HepG2 (cell line): ENCODE measurements at regions not wholly inside any gene's neighbourhood (a gene's known extent, or its start where the extent isn't known, plus 50 kb on each side); places are given as distances from the start of the nearest gene placed in this dataset.

ENCODE experiments used
- ATAC-seq: fragments of 200-7000 bp; cut with Tn5 transposase; 3 replicates; pipeline ENCODE4 v1.9.1; 2020; ENCODE audit warnings: mild to moderate bottlenecking, moderate library complexity
- BruUV-seq: library from RNA; stranded (reverse); fragments of 400-500 nt; replicated peaks from 2 replicates; lab custom pipeline; 2021; lab: Mats Ljungman, UMichigan
- CTCF ChIA-PET: fragments of 300-600 bp; formaldehyde crosslinking; extraction: SDS; loops from one replicate; lab custom pipeline; 2021; ENCODE audit warnings: low total read pairs, inconsistent platforms, low intra/inter-chr PET ratio; lab: Yijun Ruan, JAX
- POLR2A ChIA-PET: fragments of 350-600 bp; sonication (Branson Sonifier 250); formaldehyde crosslinking; loops from one replicate; lab custom pipeline; 2020; ENCODE audit warnings: antibody characterized with exemption, inconsistent platforms; lab: Yijun Ruan, JAX
- DNase-seq: peaks from one replicate; pipeline ENCODE4 v3.0.0-alpha.2; 2015; ENCODE audit warnings: low spot score
- FAIRE-seq: peaks from 3 replicates; lab custom pipeline; 2011; peaks lifted over from hg19 to GRCh38; lab: Jason Lieb, UNC
- H2AFZ ChIP-seq: one replicate; pipeline ENCODE4 v1.6.1; 2011; ENCODE audit warnings: low read length, inconsistent platforms
- H3K27ac ChIP-seq: fragments of 300-600 bp; 3 replicates; pipeline ENCODE4 v1.8.0; 2011; ENCODE audit warnings: mixed run types, mild to moderate bottlenecking, mixed read lengths, low read length, inconsistent platforms; ENCODE audit not compliant: insufficient read depth; ENCODE audit errors: extremely low read length
- H3K27me3 ChIP-seq, 2 experiments: fragments of 200-600 bp in 1 of 2; 2 replicates in 1 of 2; 3 replicates in 1 of 2; pipeline versions ENCODE4 v1.6.0 to v1.8.0; 2011; ENCODE audit warnings: low read length in 2 of 2, mild to moderate bottlenecking in 2 of 2, moderate library complexity in 2 of 2, inconsistent platforms in 1 of 2; ENCODE audit not compliant: insufficient read depth in 2 of 2, control insufficient read depth in 1 of 2
- H3K36me3 ChIP-seq, 2 experiments: fragments of 200-600 bp in 1 of 2; replicated peaks in 1 of 2; 2 replicates in 1 of 2; 3 replicates in 1 of 2; pipeline versions ENCODE4 v1.5.1 to v1.8.0; 2011; ENCODE audit warnings: low read length in 2 of 2, inconsistent platforms in 1 of 2; ENCODE audit not compliant: insufficient read depth in 2 of 2, control insufficient read depth in 1 of 2
- H3K4me1 ChIP-seq: 2 replicates; pipeline ENCODE4 v1.5.1; 2012; ENCODE audit warnings: low read length, inconsistent platforms; ENCODE audit not compliant: insufficient read depth
- H3K4me2 ChIP-seq: 2 replicates; pipeline ENCODE4 v1.6.0; 2011; ENCODE audit warnings: low read depth, low read length, inconsistent platforms
- H3K4me3 ChIP-seq, 3 experiments: fragments of 200-600 bp in 1 of 3; sonication (generic), shearing (Covaris generic) in 1 of 3; replicated peaks in 1 of 3; 2 replicates each; pipeline ENCODE4 v1.5.1; 2011 to 2016; ENCODE audit warnings: low read length in 3 of 3, inconsistent platforms in 2 of 3, low read depth in 2 of 3, mild to moderate bottlenecking in 2 of 3, control low read depth in 1 of 3, mixed read lengths in 1 of 3; ENCODE audit not compliant: insufficient read depth in 1 of 3
- H3K79me2 ChIP-seq: one replicate; pipeline ENCODE4 v1.6.1; 2011; ENCODE audit warnings: low read length, inconsistent platforms; ENCODE audit not compliant: insufficient read depth
- H3K9ac ChIP-seq: 2 replicates; pipeline ENCODE4 v1.6.0; 2011; ENCODE audit warnings: mild to moderate bottlenecking, low read depth, low read length, inconsistent platforms; ENCODE audit not compliant: insufficient read depth
- H3K9me3 ChIP-seq: 2 replicates; pipeline ENCODE4 v1.5.1; 2012; ENCODE audit warnings: mild to moderate bottlenecking, low read length
- H4K20me1 ChIP-seq: 2 replicates; pipeline ENCODE4 v1.6.0; 2011; ENCODE audit warnings: inconsistent platforms, mild to moderate bottlenecking, low read length, moderate library complexity; ENCODE audit not compliant: insufficient read depth
- E2F1 ChIP-seq: sonication (generic); formaldehyde crosslinking; IDR thresholded peaks from 2 replicates; pipeline ENCODE4 v1.5.0; 2020; ENCODE audit warnings: missing genetic modification reagents
- ELF3 ChIP-seq: IDR thresholded peaks from 2 replicates; pipeline ENCODE4 v1.6.1; 2016; ENCODE audit warnings: missing genetic modification reagents, missing compliant biosample characterization
- HMGXB4 ChIP-seq, 2 experiments: sonication (generic) in 1 of 2; formaldehyde crosslinking in 1 of 2; IDR thresholded peaks; 2 replicates each; pipeline versions ENCODE4 v1.4.0 to v1.6.1; 2018 to 2020; ENCODE audit warnings: missing genetic modification reagents in 2 of 2, borderline replicate concordance in 1 of 2, low read depth in 1 of 2, mild to moderate bottlenecking in 1 of 2, missing biosample characterization in 1 of 2
- SOX5 ChIP-seq: IDR thresholded peaks from 2 replicates; pipeline ENCODE4 v1.6.1; 2016; ENCODE audit warnings: borderline replicate concordance
- TGIF2 ChIP-seq: IDR thresholded peaks from 2 replicates; pipeline ENCODE4 v1.6.1; 2016; ENCODE audit warnings: control low read depth, missing compliant biosample characterization
- U2AF2 ChIP-seq: fragments of 200-400 bp; formaldehyde crosslinking; IDR thresholded peaks from 2 replicates; pipeline ENCODE4 v1.6.1; 2017; ENCODE audit warnings: low read depth, mild to moderate bottlenecking, low read length
- XRCC5 ChIP-seq: fragments of 200-400 bp; formaldehyde crosslinking; optimal IDR thresholded peaks from 2 replicates; pipeline ENCODE3; 2017; ENCODE audit warnings: mild to moderate bottlenecking, low read length
- ZNF329 ChIP-seq: sonication (generic); formaldehyde crosslinking; IDR thresholded peaks from 2 replicates; pipeline ENCODE4 v1.9.0; 2021; ENCODE audit warnings: low read depth, mild to moderate bottlenecking, missing genetic modification reagents
- WGBS: methylation state at CpG from one replicate; pipeline ENCODE4 v1.1.6; 2017; ENCODE audit warnings: low lambda C conversion rate; 5-methylcytosine and 5-hydroxymethylcytosine counted together
- in situ Hi-C: cut with HindIII; loops from 2 replicates; pipeline ENCODE4 v1.10.0; 2017; ENCODE audit warnings: low pct_unique_long_range_greater_than_20kb; ENCODE audit not compliant: extremely low pct_ligation_motif_present
- intact Hi-C: fragments of 100-400 bp; cut with micrococcal nuclease; formaldehyde crosslinking; loops from one replicate; pipeline ENCODE4 v1.10.0; 2022; ENCODE audit not compliant: unreplicated experiment

- no peaks in the 10 kb centered on the region for H3K79me2 ChIP-seq
- no peaks in the 10 kb centered on the region for H4K20me1 ChIP-seq
- H3K36me3 ChIP-seq: no peaks in the 10 kb centered on the region
- no TSS peak for BruUV-seq
- ChIA-PET POLR2A (no interaction called here), CTCF (no interaction called here)
- WGBS: 4% methylated on average over 5 of the region's 5 CpGs
- H3K27me3 ChIP-seq: no peaks in the 10 kb centered on the region
- H3K9me3 ChIP-seq: no peaks in the 10 kb centered on the region
- H3K4me3 ChIP-seq: no peak overlapping the region
- no peak overlapping the region for H3K4me2 ChIP-seq
- in situ Hi-C loops: no loop called here
- no peaks in the 10 kb centered on the region for H3K4me1 ChIP-seq
- H2AFZ ChIP-seq: no peak overlapping the region
- no peak overlapping the region for H3K27ac ChIP-seq
- ATAC-seq (no peak), DNase-seq (no peak), FAIRE-seq (no peak)
- intact Hi-C loops: no loop called here
- no peak overlapping the region for H3K9ac ChIP-seq
- TF ChIP-seq TGIF2 (CRISPR knock-in tag): no peak
- TF ChIP-seq HMGXB4 (CRISPR knock-in tag; IDR thresholded peaks at IDR 0.05; ENCODE audit: borderline replicate concordance in 1 of 2, low read depth in 1 of 2): no peak
- TF ChIP-seq ELF3: no peak
- TF ChIP-seq E2F1 (CRISPR knock-in tag): no peak
- TF ChIP-seq XRCC5: no peak
- no peak for TF ChIP-seq SOX5
Observed at GRCh38 chr15:92561754-92562153, 93.8 kb downstream of the FAM174B start.

GRCh38 chr15:92553317-92553716 lies 102.3 kb downstream of the FAM174B start:
- no peak for ATAC-seq
- no peak for TF ChIP-seq U2AF2
- TF ChIP-seq ZNF329 (CRISPR knock-in tag): no peak
- 8% methylated on average over 1 of the region's 1 CpG for WGBS
- H2AFZ ChIP-seq: no peak overlapping the region
- ChIA-PET POLR2A (no interaction called here), CTCF (no interaction called here)
- no peaks in the 10 kb centered on the region for H3K4me1 ChIP-seq
- H3K27ac ChIP-seq: no peak overlapping the region
- H3K4me2 ChIP-seq: no peak overlapping the region
- no peak for FAIRE-seq
- no peak overlapping the region for H3K4me3 ChIP-seq
- no peaks in the 10 kb centered on the region for H3K36me3 ChIP-seq
- no TSS peak for BruUV-seq
- no peaks in the 10 kb centered on the region for H4K20me1 ChIP-seq
- H3K9me3 ChIP-seq: no peaks in the 10 kb centered on the region
- no peaks in the 10 kb centered on the region for H3K79me2 ChIP-seq
- no peak overlapping the region for H3K9ac ChIP-seq
- in situ Hi-C loops (no loop called here), intact Hi-C loops (no loop called here)
- DNase-seq: no peak
- no peaks in the 10 kb centered on the region for H3K27me3 ChIP-seq
